ENCODE measurements at regions not wholly inside any gene's neighbourhood (a gene's known extent, or its start where the extent isn't known, plus 50 kb on each side); places are given as distances from the start of the nearest gene placed in this dataset.

DNA sequence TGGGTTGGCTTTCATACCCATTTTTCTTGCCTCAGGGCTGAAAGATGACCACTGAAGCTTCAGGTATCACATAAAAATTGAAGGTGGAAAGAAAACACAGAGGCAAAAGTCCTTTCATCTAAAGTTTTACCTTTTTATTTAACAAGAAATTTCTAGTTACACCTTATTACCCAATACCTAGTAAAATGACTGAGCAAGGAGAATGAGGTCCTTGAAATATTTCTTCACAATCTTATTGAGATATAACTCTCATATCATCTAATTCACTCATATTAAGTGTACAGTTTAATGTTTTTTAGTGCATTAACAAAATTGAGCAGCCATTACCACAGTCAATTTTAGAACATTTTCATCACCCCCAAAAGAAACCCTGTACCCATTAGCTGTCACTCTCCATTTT lies 112.9 kb upstream of the ADTRP start:
- TF ChIP-seq POLR2A (IDR thresholded peaks at IDR 0.05; ENCODE audit: low read depth, low read length): no peak
- no peak for TF ChIP-seq POLR2AphosphoS5 (IDR thresholded peaks at IDR 0.05; ENCODE audit: low read depth, low read length)
- TF ChIP-seq TAF1 (IDR thresholded peaks at IDR 0.05; ENCODE audit: low read depth, low read length): no peak
- TF ChIP-seq SPI1 (IDR thresholded peaks at IDR 0.05; ENCODE audit: low read depth, low read length): no peak
- no peak for TF ChIP-seq PAX5 (IDR thresholded peaks at IDR 0.05; ENCODE audit: insufficient read depth, low read length, severe bottlenecking)
- TF ChIP-seq POU2F2 (IDR thresholded peaks at IDR 0.05; ENCODE audit: low read depth, low read length): no peak

Data from GM12891 (cell line).